HG03457 (cell line): ENCODE measurements at regions not wholly inside any gene's neighbourhood (a gene's known extent, or its start where the extent isn't known, plus 50 kb on each side); places are given as distances from the start of the nearest gene placed in this dataset.

Source experiments
- ATAC-seq: cut with Tn5 transposase; IDR thresholded peaks from one replicate; pipeline ENCODE4 v1.9.1; 2021; ENCODE audit warnings: moderate number of reproducible peaks; ENCODE audit not compliant: unreplicated experiment

- ATAC-seq: no peak
Observed at GRCh38 chr4:34766935-34767334, 1477.4 kb downstream of the ARAP2 start.

GRCh38 chr4:34767407-34767806 lies 1476.9 kb downstream of the ARAP2 start:
- ATAC-seq: no peak

GRCh38 chr4:34771632-34772031 lies 1472.7 kb downstream of the ARAP2 start:
- no peak for ATAC-seq

GRCh38 chr4:34790131-34790530 lies 1454.2 kb downstream of the ARAP2 start:
- ATAC-seq: no peak

- no peak for ATAC-seq
Observed at GRCh38 chr4:34791209-34791608, 1453.1 kb downstream of the ARAP2 start.

- no peak for ATAC-seq
Observed at GRCh38 chr4:34800953-34801352, 1443.4 kb downstream of the ARAP2 start.

- ATAC-seq: no peak
Observed at GRCh38 chr4:34814266-34814665, 1430.0 kb downstream of the ARAP2 start.

GRCh38 chr4:34824515-34824914 lies 1419.8 kb downstream of the ARAP2 start:
- no peak for ATAC-seq

GRCh38 chr4:34826660-34827059 lies 1417.7 kb downstream of the ARAP2 start:
- no peak for ATAC-seq

GRCh38 chr4:34845926-34846325 lies 1398.4 kb downstream of the ARAP2 start:
- no peak for ATAC-seq

- no peak for ATAC-seq
Observed at GRCh38 chr4:34850421-34850820, 1393.9 kb downstream of the ARAP2 start.

GRCh38 chr4:34850968-34851367 lies 1393.3 kb downstream of the ARAP2 start:
- ATAC-seq: no peak

GRCh38 chr4:34851411-34851810 lies 1392.9 kb downstream of the ARAP2 start:
- no peak for ATAC-seq

GRCh38 chr4:34854451-34854850 lies 1389.9 kb downstream of the ARAP2 start:
- ATAC-seq: no peak

- no peak for ATAC-seq
Observed at GRCh38 chr4:34861666-34862065, 1382.6 kb downstream of the ARAP2 start.

GRCh38 chr4:34878961-34879360 lies 1365.4 kb downstream of the ARAP2 start:
- ATAC-seq: no peak

- no peak for ATAC-seq
Observed at GRCh38 chr4:34880246-34880645, 1364.1 kb downstream of the ARAP2 start.

- ATAC-seq: no peak
Observed at GRCh38 chr4:34891892-34892291, 1352.4 kb downstream of the ARAP2 start.

GRCh38 chr4:34893382-34893781 lies 1350.9 kb downstream of the ARAP2 start:
- no peak for ATAC-seq

- no peak for ATAC-seq
Observed at GRCh38 chr4:34920032-34920431, 1324.3 kb downstream of the ARAP2 start.

- no peak for ATAC-seq
Observed at GRCh38 chr4:34921391-34921790, 1322.9 kb downstream of the ARAP2 start.

GRCh38 chr4:34922325-34922724 lies 1322.0 kb downstream of the ARAP2 start:
- ATAC-seq: no peak

GRCh38 chr4:34932591-34932990 lies 1311.7 kb downstream of the ARAP2 start:
- ATAC-seq: no peak

GRCh38 chr4:34935739-34936138 lies 1308.6 kb downstream of the ARAP2 start:
- no peak for ATAC-seq
